H1 (cell line): ENCODE measurements at regions not wholly inside any gene's neighbourhood (a gene's known extent, or its start where the extent isn't known, plus 50 kb on each side); places are given as distances from the start of the nearest gene placed in this dataset.
A peak's percentile ranks its signal among the peaks of the same experiment; 100 is the strongest.

Source experiments
- CTCF ChIA-PET: fragments of 300-600 bp; sonication (Branson Sonifier 250); formaldehyde crosslinking; loops from one replicate; lab custom pipeline; 2021; ENCODE audit not compliant: partially characterized antibody; lab: Charles Lee
- POLR2A ChIA-PET: fragments of 300-600 bp; sonication (Branson Sonifier 250); formaldehyde crosslinking; loops from one replicate; lab custom pipeline; 2021; ENCODE audit warnings: inconsistent platforms; ENCODE audit not compliant: partially characterized antibody; lab: Charles Lee
- DNase-seq, 2 experiments: peaks; one replicate each; pipeline versions ENCODE4 v3.0.0 to v3.0.0-alpha.2; 2010 to 2022; ENCODE audit warnings: low spot score in 2 of 2, low read depth in 1 of 2, mixed read lengths in 1 of 2
- FAIRE-seq: peaks from 2 replicates; lab custom pipeline; 2011; peaks lifted over from hg19 to GRCh38; lab: Jason Lieb, UNC
- H2AFZ ChIP-seq: 2 replicates; pipeline ENCODE4 v1.8.1; 2012; ENCODE audit warnings: low read length, inconsistent platforms
- H2AK5ac ChIP-seq: 2 replicates; pipeline ENCODE4 v1.6.1; 2013; ENCODE audit warnings: low read depth, low read length
- H2BK120ac ChIP-seq: replicated peaks from 2 replicates; pipeline ENCODE3; 2013; ENCODE audit warnings: low read depth, low read length, inconsistent platforms
- H2BK12ac ChIP-seq: 2 replicates; pipeline ENCODE4 v1.6.1; 2013; ENCODE audit warnings: low read depth, low read length
- H2BK15ac ChIP-seq: 2 replicates; pipeline ENCODE4 v1.6.1; 2013; ENCODE audit warnings: low read length
- H2BK20ac ChIP-seq: 2 replicates; pipeline ENCODE4 v1.6.1; 2013; ENCODE audit warnings: low read length
- H2BK5ac ChIP-seq: 2 replicates; pipeline ENCODE4 v1.6.1; 2013; ENCODE audit warnings: low read depth, low read length
- H3K14ac ChIP-seq: 2 replicates; pipeline ENCODE4 v1.6.1; 2013; ENCODE audit warnings: inconsistent platforms; ENCODE audit not compliant: insufficient read length
- H3K18ac ChIP-seq: 2 replicates; pipeline ENCODE4 v1.6.1; 2013; ENCODE audit warnings: low read length; ENCODE audit errors: extremely low read depth
- H3K23ac ChIP-seq: 2 replicates; pipeline ENCODE4 v1.6.1; 2013; ENCODE audit warnings: inconsistent platforms; ENCODE audit not compliant: insufficient read length
- H3K23me2 ChIP-seq: 2 replicates; pipeline ENCODE4 v1.6.1; 2013; ENCODE audit warnings: low read depth, low read length
- H3K27ac ChIP-seq: 2 replicates; pipeline ENCODE4 v1.6.1; 2011; ENCODE audit warnings: low read depth, low read length, inconsistent platforms
- H3K27me3 ChIP-seq, 4 experiments: replicated peaks in 1 of 4; 1 replicate in 1 of 4; 2 replicates in 3 of 4; pipeline versions ENCODE4 v1.6.1 to v1.8.1; 2011 to 2013; ENCODE audit warnings: low read length in 3 of 4, mild to moderate bottlenecking in 3 of 4, inconsistent platforms in 2 of 4, mixed read lengths in 2 of 4, moderate library complexity in 1 of 4; ENCODE audit not compliant: control insufficient read depth in 3 of 4, insufficient read depth in 3 of 4; ENCODE audit errors: extremely low read depth in 1 of 4
- H3K36me3 ChIP-seq, 4 experiments: 2 replicates each; pipeline versions ENCODE4 v1.6.1 to v1.8.1; 2011 to 2013; ENCODE audit warnings: mild to moderate bottlenecking in 4 of 4, low read length in 3 of 4, moderate library complexity in 2 of 4, control low read depth in 1 of 4, inconsistent platforms in 1 of 4; ENCODE audit not compliant: insufficient read depth in 4 of 4, control insufficient read depth in 2 of 4
- H3K4ac ChIP-seq: replicated peaks from 2 replicates; pipeline ENCODE3; 2013; ENCODE audit warnings: low read length, low read depth, mixed read lengths, inconsistent platforms; ENCODE audit not compliant: insufficient read length
- H3K4me1 ChIP-seq, 4 experiments: replicated peaks in 1 of 4; 1 replicate in 1 of 4; 2 replicates in 3 of 4; pipeline versions ENCODE4 v1.6.1 to v1.8.1; 2011 to 2013; ENCODE audit warnings: low read length in 3 of 4, inconsistent platforms in 2 of 4, mixed read lengths in 1 of 4; ENCODE audit not compliant: insufficient read depth in 4 of 4, control insufficient read depth in 3 of 4
- H3K4me2 ChIP-seq, 2 experiments: 2 replicates each; pipeline versions ENCODE4 v1.6.1 to v1.8.1; 2011 to 2013; ENCODE audit warnings: low read depth in 2 of 2, low read length in 2 of 2, control low read depth in 1 of 2, inconsistent platforms in 1 of 2, mild to moderate bottlenecking in 1 of 2; ENCODE audit not compliant: insufficient read depth in 1 of 2
- H3K4me3 ChIP-seq, 4 experiments: fragments of 200-600, 300-600 bp in 1 of 4; sonication (generic), shearing (Covaris generic), sonication (Bioruptor Twin) in 1 of 4; 2 replicates each; pipeline versions ENCODE4 v1.5.1 to v1.8.1; 2011 to 2016; ENCODE audit warnings: low read length in 4 of 4, low read depth in 3 of 4, control low read depth in 2 of 4, inconsistent platforms in 2 of 4, mild to moderate bottlenecking in 2 of 4, mixed read lengths in 1 of 4, moderate library complexity in 1 of 4; ENCODE audit not compliant: insufficient read depth in 2 of 4; ENCODE audit errors: extremely low read depth in 1 of 4
- H3K56ac ChIP-seq: replicated peaks from 2 replicates; pipeline ENCODE3; 2013; ENCODE audit warnings: low read depth, mild to moderate bottlenecking, mixed read lengths, low read length, inconsistent platforms; ENCODE audit not compliant: insufficient read length
- H3K79me1 ChIP-seq: 2 replicates; pipeline ENCODE4 v1.6.1; 2013; ENCODE audit warnings: low read depth, low read length, control low read depth
- H3K79me2 ChIP-seq, 2 experiments: 2 replicates each; pipeline versions ENCODE4 v1.6.1 to v1.8.1; 2012 to 2013; ENCODE audit warnings: low read length in 2 of 2, mild to moderate bottlenecking in 2 of 2, inconsistent platforms in 1 of 2; ENCODE audit not compliant: insufficient read depth in 2 of 2, control insufficient read depth in 1 of 2
- H3K9ac ChIP-seq, 4 experiments: replicated peaks in 1 of 4; 1 replicate in 1 of 4; 2 replicates in 3 of 4; pipeline versions ENCODE4 v1.6.1 to v1.8.1; 2011 to 2013; ENCODE audit warnings: low read depth in 3 of 4, low read length in 3 of 4, control low read depth in 2 of 4, mild to moderate bottlenecking in 2 of 4, moderate library complexity in 2 of 4, inconsistent platforms in 1 of 4; ENCODE audit errors: extremely low read depth in 1 of 4
- H3K9me3 ChIP-seq, 2 experiments: 2 replicates each; pipeline versions ENCODE4 v1.6.1 to v1.8.1; 2012 to 2013; ENCODE audit warnings: mild to moderate bottlenecking in 2 of 2, moderate library complexity in 2 of 2, control low read depth in 1 of 2, inconsistent platforms in 1 of 2, low read depth in 1 of 2, low read length in 1 of 2, mixed read lengths in 1 of 2; ENCODE audit not compliant: insufficient read depth in 2 of 2
- H4K20me1 ChIP-seq, 2 experiments: replicated peaks in 1 of 2; 2 replicates each; pipeline versions ENCODE3 to v1.8.1; 2011 to 2013; ENCODE audit warnings: inconsistent platforms in 2 of 2, low read length in 2 of 2, mild to moderate bottlenecking in 1 of 2; ENCODE audit not compliant: insufficient read depth in 2 of 2, control insufficient read depth in 1 of 2
- H4K5ac ChIP-seq: 2 replicates; pipeline ENCODE4 v1.6.1; 2013; ENCODE audit warnings: low read length, low read depth, mixed read lengths, inconsistent platforms; ENCODE audit not compliant: insufficient read length
- H4K8ac ChIP-seq: 2 replicates; pipeline ENCODE4 v1.8.0; 2013; ENCODE audit warnings: mild to moderate bottlenecking, moderate library complexity, low read length, inconsistent platforms; ENCODE audit not compliant: insufficient read depth; ENCODE audit errors: extremely low read depth
- H4K91ac ChIP-seq: replicated peaks from 2 replicates; pipeline ENCODE3; 2013; ENCODE audit warnings: low read length, mixed read lengths, inconsistent platforms; ENCODE audit not compliant: insufficient read length
- BRCA1 ChIP-seq: IDR thresholded peaks from 2 replicates; pipeline ENCODE4 v1.6.1; 2012; ENCODE audit warnings: low read depth, low read length, improper control_type of control experiment
- CTBP2 ChIP-seq: IDR thresholded peaks from 2 replicates; pipeline ENCODE4 v1.7.0; 2011; ENCODE audit warnings: borderline replicate concordance, mild to moderate bottlenecking, moderate library complexity, mixed read lengths, low read length; ENCODE audit not compliant: insufficient read depth, insufficient read length
- HDAC6 ChIP-seq: IDR thresholded peaks from one replicate; pipeline ENCODE4 v1.7.1; 2012; ENCODE audit warnings: low read depth, mild to moderate bottlenecking, inconsistent platforms, low read length, moderate library complexity
- KDM4A ChIP-seq: IDR thresholded peaks from one replicate; pipeline ENCODE4 v1.7.1; 2012; ENCODE audit warnings: low read depth, mild to moderate bottlenecking, moderate library complexity, low read length, inconsistent platforms; ENCODE audit not compliant: severe bottlenecking
- PHF8 ChIP-seq: fragments of 200-600 bp; sonication (generic); conservative IDR thresholded peaks from 2 replicates; pipeline ENCODE4 v1.7.1; 2012; ENCODE audit warnings: low read depth, mild to moderate bottlenecking, inconsistent platforms, low read length, moderate library complexity
- POLR2AphosphoS5 ChIP-seq: IDR thresholded peaks from 2 replicates; pipeline ENCODE4 v1.6.1; 2011; ENCODE audit warnings: low read depth, low read length
- POU5F1 ChIP-seq: IDR thresholded peaks from 2 replicates; pipeline ENCODE4 v1.6.1; 2011; ENCODE audit warnings: low read depth, mild to moderate bottlenecking, low read length, moderate library complexity
- RAD21 ChIP-seq, 2 experiments: IDR thresholded peaks in 1 of 2; conservative IDR thresholded peaks in 1 of 2; 2 replicates each; pipeline ENCODE4 v1.6.1; 2011; ENCODE audit warnings: low read depth in 2 of 2, low read length in 2 of 2, improper control_type of control experiment in 1 of 2, inconsistent platforms in 1 of 2, mild to moderate bottlenecking in 1 of 2, moderate library complexity in 1 of 2
- USF2 ChIP-seq: IDR thresholded peaks from 2 replicates; pipeline ENCODE4 v1.6.1; 2011; ENCODE audit warnings: low read length, improper control_type of control experiment
- WGBS, 2 experiments: shearing (Covaris generic) in 1 of 2; methylation state at CpG; one replicate each; pipeline versions ENCODE4 v1.1.6 to v1.1.7; 2013 to 2015; ENCODE audit warnings: low lambda C conversion rate in 2 of 2, mixed read lengths in 2 of 2, inconsistent platforms in 1 of 2, low coverage in 1 of 2, missing lambda C conversion rate in 1 of 2; ENCODE audit not compliant: insufficient replicate concordance in 2 of 2, insufficient coverage in 1 of 2, insufficient read length in 1 of 2; ENCODE audit errors: extremely low coverage in 1 of 2, missing lambda C conversion rate in 1 of 2; 5-methylcytosine and 5-hydroxymethylcytosine counted together

DNA sequence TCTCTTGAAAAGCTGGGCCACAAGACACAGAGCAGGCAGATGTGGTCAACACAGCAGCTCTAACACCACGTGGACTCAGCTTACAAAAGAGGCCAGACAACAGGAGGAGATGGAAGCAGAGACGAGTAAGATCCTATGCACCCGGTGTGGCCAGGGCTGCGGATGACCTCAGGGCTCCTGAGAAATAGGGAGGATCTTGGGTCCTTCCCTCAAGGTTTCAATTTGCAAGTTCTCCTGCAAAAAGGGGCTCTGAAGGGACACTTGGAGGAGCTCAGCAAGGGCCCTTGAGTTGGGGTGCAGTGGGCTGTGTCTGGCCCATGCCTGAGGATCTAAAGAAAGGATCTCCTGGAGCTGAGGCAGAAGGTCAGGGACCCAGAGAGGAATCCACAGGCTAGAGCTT, 249.5 kb upstream of the IGF1R start:
- peaks cover 0 to 6% (median 0%) of the 10 kb centered on the region in 4 experiments; a peak in 3 of 7 replicates for H3K4me1 ChIP-seq
- 94% methylated on average over 4 of the region's 4 CpGs; no CpG with 5 or more reads in 1 of the 2 experiments for WGBS, 2 experiments
- no peak overlapping the region for H3K56ac ChIP-seq
- no peaks in the 10 kb centered on the region for H3K23me2 ChIP-seq
- H4K8ac ChIP-seq: no peak overlapping the region
- H3K4me3 ChIP-seq: no peak overlapping the region
- H2BK12ac ChIP-seq: no peak overlapping the region
- no peak overlapping the region for H3K27ac ChIP-seq
- H3K27me3 ChIP-seq: no peaks in the 10 kb centered on the region
- H2BK15ac ChIP-seq: 0 out of 2 replicates have a peak overlapping the region, but pooled peaks have one; percentile 37
- no peak overlapping the region for H3K23ac ChIP-seq
- H4K20me1 ChIP-seq: no peaks in the 10 kb centered on the region
- no peaks in the 10 kb centered on the region for H3K36me3 ChIP-seq
- no peak for DNase-seq
- no peak overlapping the region for H2BK5ac ChIP-seq
- H3K14ac ChIP-seq: no peak overlapping the region
- no peaks in the 10 kb centered on the region for H3K79me1 ChIP-seq
- H4K91ac ChIP-seq: no peak overlapping the region
- H3K9ac ChIP-seq: no peak overlapping the region
- no peak overlapping the region for H2AK5ac ChIP-seq
- H4K5ac ChIP-seq: no peak overlapping the region
- H3K4ac ChIP-seq: no peak overlapping the region
- H3K18ac ChIP-seq: no peak overlapping the region
- H2BK20ac ChIP-seq: 0 out of 2 replicates have a peak overlapping the region, but pooled peaks have one; percentile 26
- H2BK120ac ChIP-seq: no peak overlapping the region
- no peaks in the 10 kb centered on the region for H3K79me2 ChIP-seq
- ChIA-PET CTCF (interaction anchor here (0.7 to 2.0 kb wide), 11 partner anchors 10 to 221 kb away, joined by 3 to 7 read pairs (median 4); no protein-coding TSS in a partner anchor), POLR2A (no interaction called here)
- no peaks in the 10 kb centered on the region; a peak in 1 of 4 replicates for H3K9me3 ChIP-seq
- no peak overlapping the region for H2AFZ ChIP-seq
- no peak for FAIRE-seq
- H3K4me2 ChIP-seq: no peak overlapping the region
- TF ChIP-seq HDAC6: no peak
- no peak for TF ChIP-seq CTBP2
- no peak for TF ChIP-seq POLR2AphosphoS5
- TF ChIP-seq PHF8: no peak
- no peak for TF ChIP-seq USF2
- no peak for TF ChIP-seq POU5F1
- no peak for TF ChIP-seq BRCA1
- TF ChIP-seq KDM4A: no peak
- no peak for TF ChIP-seq RAD21 (IDR thresholded peaks at IDR 0.05 in 1 of 2, conservative IDR thresholded peaks at IDR 0.05 in 1 of 2; ENCODE audit: low read depth in 2 of 2, low read length in 2 of 2)
